NCI-H1105 (cell line): ENCODE measurements at regions not wholly inside any gene's neighbourhood (a gene's known extent, or its start where the extent isn't known, plus 50 kb on each side); places are given as distances from the start of the nearest gene placed in this dataset.
"Not testable (repeated sequence)": the region's sequence is repeated elsewhere in the genome, so short reads cannot be mapped to it uniquely, and the experiment has no call there.

Experiments used
- DNase-seq: peaks from one replicate; lab custom pipeline; 2025; lab: John Stamatoyannopoulos, UW

- DNase-seq = no peak
Observed at GRCh38 chr10:3372281-3372680, 199.7 kb upstream of the PITRM1 start.

- DNase-seq = not testable (repeated sequence)
Observed at GRCh38 chr10:3371624-3372023, 199.0 kb upstream of the PITRM1 start.

GRCh38 chr10:3366735-3367405, 194.3 kb upstream of the PITRM1 start:
- no peak for DNase-seq

- DNase-seq = no peak
Observed at GRCh38 chr10:3366043-3366442, 193.5 kb upstream of the PITRM1 start.

GRCh38 chr10:3365630-3366029, 193.0 kb upstream of the PITRM1 start:
- peak; percentile 3 for DNase-seq

- DNase-seq = no peak
Observed at GRCh38 chr10:3364768-3365480, 192.3 kb upstream of the PITRM1 start.

GRCh38 chr10:3363311-3364045, 190.9 kb upstream of the PITRM1 start:
- no peak for DNase-seq

GRCh38 chr10:3362394-3362793, 189.8 kb upstream of the PITRM1 start:
- DNase-seq = no peak

- no peak for DNase-seq
Observed at GRCh38 chr10:3361640-3362039, 189.1 kb upstream of the PITRM1 start.

- no peak for DNase-seq
Observed at GRCh38 chr10:3357737-3358136, 185.2 kb upstream of the PITRM1 start.

- DNase-seq = no peak
Observed at GRCh38 chr10:3355536-3355935, 183.0 kb upstream of the PITRM1 start.

- no peak for DNase-seq
Observed at GRCh38 chr10:3354174-3354900, 181.8 kb upstream of the PITRM1 start.

- DNase-seq = no peak
Observed at GRCh38 chr10:3353235-3353634, 180.7 kb upstream of the PITRM1 start.

GRCh38 chr10:3350617-3351258, 178.2 kb upstream of the PITRM1 start:
- DNase-seq = no peak

GRCh38 chr10:3350205-3350604, 177.6 kb upstream of the PITRM1 start:
- DNase-seq = no peak

GRCh38 chr10:3348564-3348963, 176.0 kb upstream of the PITRM1 start:
- DNase-seq = no peak

- DNase-seq = no peak
Observed at GRCh38 chr10:3347413-3348182, 175.0 kb upstream of the PITRM1 start.

- no peak for DNase-seq
Observed at GRCh38 chr10:3346851-3347250, 174.3 kb upstream of the PITRM1 start.

- DNase-seq = no peak
Observed at GRCh38 chr10:3342771-3343170, 170.2 kb upstream of the PITRM1 start.

- DNase-seq = no peak
Observed at GRCh38 chr10:3340127-3340730, 167.6 kb upstream of the PITRM1 start.

GRCh38 chr10:3339531-3339950, 167.0 kb upstream of the PITRM1 start:
- no peak for DNase-seq
